ENCODE measurements at regions not wholly inside any gene's neighbourhood (a gene's known extent, or its start where the extent isn't known, plus 50 kb on each side); places are given as distances from the start of the nearest gene placed in this dataset.

DNA sequence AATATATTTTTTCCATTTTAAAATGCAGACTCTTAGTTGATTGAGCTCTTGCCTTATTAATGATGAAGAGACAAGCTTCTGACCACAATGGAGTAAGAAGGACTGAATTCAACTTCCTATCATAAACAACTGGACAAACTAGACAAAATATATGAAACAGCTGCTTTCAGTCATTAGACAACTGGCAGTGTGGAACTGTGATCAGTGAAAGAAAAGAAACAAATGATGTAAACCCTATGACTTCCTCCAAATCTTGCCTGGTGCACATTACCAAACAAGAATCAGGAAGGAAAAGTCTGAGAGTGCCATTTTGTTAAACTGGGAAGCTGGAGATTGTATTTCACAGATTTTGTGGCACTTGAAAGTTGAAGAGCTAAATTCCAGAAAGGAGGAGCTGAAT lies 154.7 kb upstream of the ATXN7L3B start:
- H3K4me1 ChIP-seq, result no peaks in the 10 kb centered on the region
- TF ChIP-seq CTCF (IDR thresholded peaks at IDR 0.05), result no peak
- H2AFZ ChIP-seq, result no peak overlapping the region
- peaks cover 4% of the 10 kb centered on the region for H3K9me3 ChIP-seq (ENCODE audit: control insufficient read depth, low read length)
- H3K9ac ChIP-seq, result no peak overlapping the region
- H3K4me2 ChIP-seq (ENCODE audit: low read length), result no peak overlapping the region
- no peak overlapping the region for H3K27ac ChIP-seq
- H3K79me2 ChIP-seq, result no peaks in the 10 kb centered on the region
- H3K27me3 ChIP-seq (ENCODE audit: control insufficient read depth, insufficient read depth, low read length), result no peaks in the 10 kb centered on the region
- H3K4me3 ChIP-seq (ENCODE audit: low read depth, low read length), result no peak overlapping the region
- no peaks in the 10 kb centered on the region for H3K36me3 ChIP-seq (ENCODE audit: control insufficient read depth, insufficient read depth, low read length)

- no peak overlapping the region for H2AFZ ChIP-seq
- no peaks in the 10 kb centered on the region for H3K36me3 ChIP-seq (ENCODE audit: control insufficient read depth, insufficient read depth, low read length)
- H3K27me3 ChIP-seq (ENCODE audit: control insufficient read depth, insufficient read depth, low read length), result no peaks in the 10 kb centered on the region
- no peaks in the 10 kb centered on the region for H3K9me3 ChIP-seq (ENCODE audit: control insufficient read depth, low read length)
- H3K27ac ChIP-seq, result no peak overlapping the region
- no peaks in the 10 kb centered on the region for H3K79me2 ChIP-seq
- H3K9ac ChIP-seq, result no peak overlapping the region
- no peak overlapping the region for H3K4me2 ChIP-seq (ENCODE audit: low read length)
- TF ChIP-seq CTCF (IDR thresholded peaks at IDR 0.05), result no peak
- H3K4me3 ChIP-seq (ENCODE audit: low read depth, low read length), result no peak overlapping the region
- H3K4me1 ChIP-seq, result no peaks in the 10 kb centered on the region
Measured at GRCh38 chr12:74391283-74391682, 146.4 kb upstream of the ATXN7L3B start.

GRCh38 chr12:74393272-74393671 lies 144.4 kb upstream of the ATXN7L3B start:
- no peaks in the 10 kb centered on the region for H3K4me1 ChIP-seq
- no peaks in the 10 kb centered on the region for H3K36me3 ChIP-seq (ENCODE audit: control insufficient read depth, insufficient read depth, low read length)
- H3K79me2 ChIP-seq, result no peaks in the 10 kb centered on the region
- H3K27ac ChIP-seq, result no peak overlapping the region
- H3K4me2 ChIP-seq (ENCODE audit: low read length), result no peak overlapping the region
- H2AFZ ChIP-seq, result no peak overlapping the region
- no peak for TF ChIP-seq CTCF (IDR thresholded peaks at IDR 0.05)
- H3K9me3 ChIP-seq (ENCODE audit: control insufficient read depth, low read length), result no peaks in the 10 kb centered on the region
- H3K9ac ChIP-seq, result no peak overlapping the region
- no peak overlapping the region for H3K4me3 ChIP-seq (ENCODE audit: low read depth, low read length)
- no peaks in the 10 kb centered on the region for H3K27me3 ChIP-seq (ENCODE audit: control insufficient read depth, insufficient read depth, low read length)

DNA sequence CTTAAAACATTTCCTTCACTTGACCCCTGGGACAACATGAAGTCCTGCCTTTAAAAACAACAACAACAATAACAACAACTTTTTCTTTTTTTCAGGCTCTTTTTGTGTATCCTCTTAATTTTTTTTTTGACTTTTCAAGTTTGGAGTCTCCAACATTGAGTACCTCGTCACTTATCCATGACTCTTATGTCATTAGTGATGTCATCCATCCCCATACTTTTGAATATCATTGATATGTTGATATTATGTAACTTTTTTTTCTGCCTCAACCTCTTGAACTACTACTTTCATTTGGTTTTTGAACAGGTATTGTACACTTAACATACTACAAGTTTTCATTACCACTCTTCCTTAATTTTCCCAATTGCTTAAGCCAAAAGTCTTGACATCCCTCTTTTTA lies 143.0 kb upstream of the ATXN7L3B start:
- no peak overlapping the region for H3K9ac ChIP-seq
- no peaks in the 10 kb centered on the region for H3K36me3 ChIP-seq (ENCODE audit: control insufficient read depth, insufficient read depth, low read length)
- no peaks in the 10 kb centered on the region for H3K79me2 ChIP-seq
- H3K4me3 ChIP-seq (ENCODE audit: low read depth, low read length), result no peak overlapping the region
- H3K27me3 ChIP-seq (ENCODE audit: control insufficient read depth, insufficient read depth, low read length), result no peaks in the 10 kb centered on the region
- H2AFZ ChIP-seq, result no peak overlapping the region
- H3K4me2 ChIP-seq (ENCODE audit: low read length), result no peak overlapping the region
- no peaks in the 10 kb centered on the region for H3K9me3 ChIP-seq (ENCODE audit: control insufficient read depth, low read length)
- no peak for TF ChIP-seq CTCF (IDR thresholded peaks at IDR 0.05)
- H3K27ac ChIP-seq, result no peak overlapping the region
- no peaks in the 10 kb centered on the region for H3K4me1 ChIP-seq

GRCh38 chr12:74401035-74401434 lies 136.6 kb upstream of the ATXN7L3B start:
- Histone ChIP-seq H2AFZ (no peak overlapping the region), H3K27ac (no peak overlapping the region), H3K9me3 (ENCODE audit: control insufficient read depth, low read length) (no peaks in the 10 kb centered on the region), H3K36me3 (ENCODE audit: control insufficient read depth, insufficient read depth, low read length) (no peaks in the 10 kb centered on the region), H3K4me2 (ENCODE audit: low read length) (no peak overlapping the region), H3K9ac (no peak overlapping the region), H3K79me2 (no peaks in the 10 kb centered on the region), H3K4me3 (ENCODE audit: low read depth, low read length) (no peak overlapping the region), H3K4me1 (no peaks in the 10 kb centered on the region), H3K27me3 (ENCODE audit: control insufficient read depth, insufficient read depth, low read length) (no peaks in the 10 kb centered on the region)
- no peak for TF ChIP-seq CTCF (IDR thresholded peaks at IDR 0.05)
